GM12875 (cell line): ENCODE measurements at regions not wholly inside any gene's neighbourhood (a gene's known extent, or its start where the extent isn't known, plus 50 kb on each side); places are given as distances from the start of the nearest gene placed in this dataset.

Source experiments
- H3K4me3 ChIP-seq: one replicate; pipeline ENCODE4 v1.5.1; 2011; ENCODE audit warnings: low read depth, low read length, control low read depth
- TF ChIP-seq, protein P1 (sequence below): IDR thresholded peaks from 2 replicates; pipeline ENCODE4 v1.5.1; 2011; ENCODE audit warnings: low read depth, mild to moderate bottlenecking, control low read depth, inconsistent platforms, low read length, moderate library complexity, borderline replicate concordance; ENCODE audit not compliant: insufficient read depth

GRCh38 chrX:42505016-42505415 lies 272.9 kb downstream of the PPP1R2C start:
- TF ChIP-seq, protein P1, sequence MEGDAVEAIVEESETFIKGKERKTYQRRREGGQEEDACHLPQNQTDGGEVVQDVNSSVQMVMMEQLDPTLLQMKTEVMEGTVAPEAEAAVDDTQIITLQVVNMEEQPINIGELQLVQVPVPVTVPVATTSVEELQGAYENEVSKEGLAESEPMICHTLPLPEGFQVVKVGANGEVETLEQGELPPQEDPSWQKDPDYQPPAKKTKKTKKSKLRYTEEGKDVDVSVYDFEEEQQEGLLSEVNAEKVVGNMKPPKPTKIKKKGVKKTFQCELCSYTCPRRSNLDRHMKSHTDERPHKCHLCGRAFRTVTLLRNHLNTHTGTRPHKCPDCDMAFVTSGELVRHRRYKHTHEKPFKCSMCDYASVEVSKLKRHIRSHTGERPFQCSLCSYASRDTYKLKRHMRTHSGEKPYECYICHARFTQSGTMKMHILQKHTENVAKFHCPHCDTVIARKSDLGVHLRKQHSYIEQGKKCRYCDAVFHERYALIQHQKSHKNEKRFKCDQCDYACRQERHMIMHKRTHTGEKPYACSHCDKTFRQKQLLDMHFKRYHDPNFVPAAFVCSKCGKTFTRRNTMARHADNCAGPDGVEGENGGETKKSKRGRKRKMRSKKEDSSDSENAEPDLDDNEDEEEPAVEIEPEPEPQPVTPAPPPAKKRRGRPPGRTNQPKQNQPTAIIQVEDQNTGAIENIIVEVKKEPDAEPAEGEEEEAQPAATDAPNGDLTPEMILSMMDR = no peak
- no peak overlapping the region for H3K4me3 ChIP-seq

DNA sequence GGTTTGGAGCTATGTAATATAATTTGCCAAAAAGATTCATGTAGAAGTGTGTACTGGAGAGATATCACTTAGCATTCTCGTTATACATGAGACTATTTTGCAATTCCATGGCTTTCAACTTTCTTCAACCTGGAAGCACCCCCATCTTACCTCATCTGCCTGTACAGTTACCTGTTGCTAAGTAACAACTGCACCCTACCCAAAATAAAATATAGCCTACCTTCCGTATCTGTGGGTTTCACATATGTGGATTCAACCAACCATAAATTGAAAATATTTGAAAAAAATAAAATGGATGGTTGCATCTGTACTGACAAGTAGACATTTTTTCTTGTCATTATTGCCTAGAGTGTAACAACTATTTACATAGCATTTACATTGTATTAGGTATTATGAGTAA lies 278.3 kb downstream of the PPP1R2C start:
- no peak overlapping the region for H3K4me3 ChIP-seq
- TF ChIP-seq, protein P1 = no peak

DNA sequence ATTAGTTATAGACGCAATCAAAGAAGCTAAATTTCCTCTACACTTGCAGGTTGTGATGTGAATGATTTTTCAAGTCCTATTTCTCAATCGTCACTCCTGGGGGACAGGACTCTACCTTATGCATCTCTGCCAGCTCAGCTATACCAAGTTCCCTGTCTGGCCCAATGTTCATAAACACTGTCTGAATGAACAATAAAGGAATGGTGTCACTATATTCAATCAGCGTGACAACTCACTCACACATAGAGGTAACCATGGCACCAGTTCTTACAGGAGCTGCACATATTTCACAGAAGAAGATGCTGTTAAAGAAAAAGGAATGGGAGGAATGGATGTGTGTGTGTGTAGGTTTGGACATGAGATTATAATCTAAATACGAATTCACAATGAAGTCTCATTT lies 280.6 kb downstream of the PPP1R2C start:
- H3K4me3 ChIP-seq = no peak overlapping the region
- TF ChIP-seq, protein P1 = no peak

DNA sequence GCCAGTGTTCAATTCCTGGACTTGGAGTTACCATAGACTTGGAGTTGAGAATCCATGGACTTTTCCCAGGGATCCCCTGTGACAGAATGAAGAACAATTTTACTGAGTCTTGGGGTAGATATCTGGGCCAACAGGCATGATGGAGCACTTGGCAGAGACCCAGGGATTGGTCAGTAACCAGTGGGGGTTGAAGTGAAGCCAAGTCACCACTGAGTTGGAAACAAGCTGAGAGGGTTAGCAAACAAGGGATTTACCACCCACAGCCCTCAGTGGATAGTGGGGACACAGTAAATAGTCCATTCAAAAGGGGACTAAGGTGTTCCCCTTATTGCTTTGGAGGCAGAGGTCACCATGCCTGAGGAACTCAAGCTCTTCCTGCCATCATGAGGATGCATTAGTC lies 281.7 kb downstream of the PPP1R2C start:
- TF ChIP-seq, protein P1 = no peak
- H3K4me3 ChIP-seq = no peak overlapping the region

DNA sequence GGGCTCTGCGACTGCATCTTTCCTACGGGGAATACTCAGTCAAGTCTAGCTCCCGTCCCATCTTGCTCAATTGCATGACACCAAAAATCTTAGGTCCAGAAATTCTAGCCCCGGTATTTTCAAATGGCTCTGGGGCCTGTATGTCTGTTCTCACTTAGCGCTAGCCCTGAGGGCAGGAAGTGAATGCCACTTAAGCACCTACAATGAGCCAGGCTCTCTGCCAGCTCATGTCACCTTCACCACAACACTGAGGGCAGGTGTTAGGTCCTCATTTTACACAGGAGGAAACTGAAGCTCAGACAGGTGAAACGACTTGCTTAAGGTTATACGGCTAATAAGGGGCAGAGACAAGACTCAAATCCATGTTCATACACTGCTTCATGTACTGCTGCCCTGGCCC lies 282.8 kb downstream of the PPP1R2C start:
- H3K4me3 ChIP-seq = no peak overlapping the region
- TF ChIP-seq, protein P1 = no peak

DNA sequence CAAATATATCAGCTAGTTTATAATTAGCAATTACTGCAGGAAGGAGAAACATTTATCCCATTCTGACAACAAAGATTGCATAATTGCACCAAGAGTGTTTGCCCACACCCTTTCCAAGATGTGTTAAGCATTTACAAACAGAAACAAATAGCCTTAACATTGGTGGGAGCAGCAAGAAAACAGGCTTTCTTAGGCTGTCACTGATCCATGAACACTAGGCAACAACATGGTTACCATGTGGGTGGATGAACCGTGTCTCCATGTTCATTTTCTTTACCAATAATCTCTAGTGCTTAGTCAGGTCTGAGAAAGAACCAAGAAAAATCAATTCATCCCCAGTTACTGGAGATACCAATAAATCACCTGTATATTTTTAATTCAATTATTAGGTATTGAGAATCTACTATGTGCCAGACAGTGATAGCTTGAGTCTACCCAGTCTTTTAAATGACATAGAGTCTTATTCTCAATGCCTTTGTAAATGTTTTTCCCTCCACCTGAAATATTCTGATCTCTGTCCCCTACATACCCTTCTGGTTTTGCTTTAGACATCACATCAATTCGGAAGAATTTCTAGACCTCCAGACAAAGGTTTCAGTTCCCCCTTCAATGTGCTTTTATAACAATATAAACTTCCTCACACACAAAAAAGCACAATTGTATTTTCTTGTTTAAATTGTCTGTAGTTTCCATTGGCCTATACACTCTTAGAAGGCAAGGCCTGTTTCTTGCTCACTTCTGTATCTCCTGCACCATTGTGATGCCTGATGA lies 286.6 kb downstream of the PPP1R2C start:
- TF ChIP-seq, protein P1 = no peak
- no peak overlapping the region for H3K4me3 ChIP-seq

GRCh38 chrX:42490111-42490510 lies 287.9 kb downstream of the PPP1R2C start:
- TF ChIP-seq, protein P1 = no peak
- no peak overlapping the region for H3K4me3 ChIP-seq
